ENCODE measurements at regions not wholly inside any gene's neighbourhood (a gene's known extent, or its start where the extent isn't known, plus 50 kb on each side); places are given as distances from the start of the nearest gene placed in this dataset.
"Not testable (repeated sequence)": the region's sequence is repeated elsewhere in the genome, so short reads cannot be mapped to it uniquely, and the experiment has no call there.

DNA sequence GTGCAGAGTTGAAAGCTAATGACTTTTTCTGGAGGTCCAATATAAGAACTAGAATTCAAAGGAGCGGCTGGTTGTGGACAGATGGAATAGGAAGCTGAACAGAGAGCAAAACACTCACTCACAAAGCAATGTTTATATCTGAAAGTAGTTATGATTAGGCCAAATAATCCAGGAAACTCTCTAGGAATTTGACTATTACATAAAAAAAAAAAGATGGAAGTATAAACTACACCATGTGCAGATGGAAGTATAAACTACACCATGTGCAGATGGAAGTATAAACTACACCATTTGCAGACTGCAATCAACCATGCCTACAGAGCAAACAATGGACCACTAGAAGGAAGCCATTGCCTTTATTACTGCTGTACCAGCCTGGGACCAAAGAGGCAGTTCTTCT, 771.1 kb downstream of the BRINP3 start:
- no peak for DNase-seq
- H3K4me2 ChIP-seq (ENCODE audit: unreplicated experiment), result no peak overlapping the region
- no peaks in the 10 kb centered on the region for H3K9me2 ChIP-seq (ENCODE audit: insufficient read depth)
- H2AFZ ChIP-seq, result no peak overlapping the region
- H3K36me3 ChIP-seq (ENCODE audit: low read depth), result no peaks in the 10 kb centered on the region
- H3K9me3 ChIP-seq (ENCODE audit: low read depth), result peaks cover 3% of the 10 kb centered on the region
- no peak overlapping the region for H3K27ac ChIP-seq
- H3K4me3 ChIP-seq, result no peak overlapping the region
- no peak overlapping the region for H3K9ac ChIP-seq
- in situ Hi-C loops (cut with MboI), result no loop called here
- no peaks in the 10 kb centered on the region for H3F3A ChIP-seq (ENCODE audit: insufficient read depth)
- no peaks in the 10 kb centered on the region for H3K27me3 ChIP-seq (replicated peaks; ENCODE audit: insufficient read depth)
- no peaks in the 10 kb centered on the region for H4K20me1 ChIP-seq (ENCODE audit: insufficient read depth)
- TF ChIP-seq EZH2phosphoT487 (IDR thresholded peaks at IDR 0.05; ENCODE audit: insufficient read depth, low read depth) (no peak), EZH2 (IDR thresholded peaks at IDR 0.05; ENCODE audit: insufficient read depth, poor library complexity, severe bottlenecking) (no peak)
- 27 to 30% methylated on average over 1 of the region's 1 CpG for WGBS, 2 experiments (ENCODE audit: low coverage in 1 of 2, low lambda C conversion rate in 2 of 2, missing lambda C conversion rate in 2 of 2)
- no peaks in the 10 kb centered on the region for H3K79me2 ChIP-seq (ENCODE audit: insufficient read depth)
- no peaks in the 10 kb centered on the region for H3K4me1 ChIP-seq (ENCODE audit: insufficient read depth)

DNA sequence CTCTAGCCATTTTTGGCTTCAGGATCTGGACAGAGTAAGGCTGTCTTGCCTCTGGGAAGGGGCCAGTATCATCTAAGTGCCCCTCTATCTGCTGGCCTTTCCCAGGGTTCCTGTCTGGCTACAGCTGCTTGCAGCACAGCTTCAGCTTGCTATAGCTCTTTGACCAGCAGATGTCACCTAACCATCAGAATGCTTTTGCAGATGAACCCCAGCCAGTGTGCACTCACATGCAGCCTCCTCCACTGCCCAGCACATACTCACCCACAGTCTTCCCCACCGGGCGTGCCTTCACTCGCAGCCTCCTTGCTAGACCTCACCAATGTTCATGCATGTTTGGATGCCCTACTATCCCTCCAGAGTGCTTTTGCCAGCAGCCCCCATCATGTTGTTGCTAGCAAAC, 769.0 kb downstream of the BRINP3 start:
- H3K27ac ChIP-seq, result no peak overlapping the region
- H3K9ac ChIP-seq, result no peak overlapping the region
- H2AFZ ChIP-seq, result no peak overlapping the region
- no peak for TF ChIP-seq EZH2 (IDR thresholded peaks at IDR 0.05; ENCODE audit: insufficient read depth, poor library complexity, severe bottlenecking)
- TF ChIP-seq EZH2phosphoT487 (IDR thresholded peaks at IDR 0.05; ENCODE audit: insufficient read depth, low read depth), result no peak
- no peaks in the 10 kb centered on the region for H3K79me2 ChIP-seq (ENCODE audit: insufficient read depth)
- H3K27me3 ChIP-seq (replicated peaks; ENCODE audit: insufficient read depth), result no peaks in the 10 kb centered on the region
- in situ Hi-C loops (cut with MboI), result no loop called here
- H3K4me3 ChIP-seq, result no peak overlapping the region
- no peaks in the 10 kb centered on the region for H3K9me2 ChIP-seq (ENCODE audit: insufficient read depth)
- H4K20me1 ChIP-seq (ENCODE audit: insufficient read depth), result no peaks in the 10 kb centered on the region
- DNase-seq, result no peak
- H3K9me3 ChIP-seq (ENCODE audit: low read depth), result peaks cover 3% of the 10 kb centered on the region
- WGBS, 2 experiments (ENCODE audit: low coverage in 1 of 2, low lambda C conversion rate in 2 of 2, missing lambda C conversion rate in 2 of 2), result 64 to 71% methylated on average over 3 of the region's 3 CpGs
- H3K4me1 ChIP-seq (ENCODE audit: insufficient read depth), result no peaks in the 10 kb centered on the region
- no peak overlapping the region for H3K4me2 ChIP-seq (ENCODE audit: unreplicated experiment)
- no peaks in the 10 kb centered on the region for H3F3A ChIP-seq (ENCODE audit: insufficient read depth)
- H3K36me3 ChIP-seq (ENCODE audit: low read depth), result no peaks in the 10 kb centered on the region

DNA sequence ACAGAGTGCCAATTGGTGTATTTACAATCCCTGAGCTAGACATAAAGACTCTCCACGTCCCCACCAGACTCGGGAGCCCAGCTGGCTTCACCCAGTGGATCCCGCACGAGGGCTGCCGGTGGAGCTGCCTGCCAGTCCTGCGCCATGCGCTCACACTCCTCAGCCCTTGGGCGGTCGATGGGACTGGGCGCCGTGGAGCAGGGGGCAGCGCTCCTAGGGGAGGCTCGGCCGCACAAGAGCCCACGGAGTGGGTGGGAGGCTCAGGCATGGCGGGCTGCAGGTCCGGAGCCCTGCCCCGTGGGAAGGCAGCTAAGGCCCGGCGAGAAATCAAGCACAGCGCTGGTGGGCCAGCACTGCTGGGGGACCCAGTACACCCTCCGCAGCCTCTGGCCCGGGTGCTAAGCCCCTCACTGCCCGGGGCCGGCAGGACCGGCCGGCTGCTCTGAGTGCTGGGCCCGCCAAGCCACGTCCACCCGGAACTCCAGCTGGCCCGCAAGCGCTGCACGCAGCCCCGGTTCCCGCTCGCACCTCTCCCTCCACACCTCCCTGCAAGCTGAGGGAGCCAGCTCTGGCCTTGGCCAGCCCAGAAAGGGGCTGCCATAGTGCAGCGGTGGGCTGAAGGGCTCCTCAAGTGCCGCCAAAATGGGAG, 759.4 kb downstream of the BRINP3 start:
- H3K27me3 ChIP-seq (replicated peaks; ENCODE audit: insufficient read depth); H3K9ac ChIP-seq; in situ Hi-C loops (cut with MboI); H3K79me2 ChIP-seq (ENCODE audit: insufficient read depth); H2AFZ ChIP-seq; H3F3A ChIP-seq (ENCODE audit: insufficient read depth); H3K4me3 ChIP-seq; H4K20me1 ChIP-seq (ENCODE audit: insufficient read depth); H3K4me2 ChIP-seq (ENCODE audit: unreplicated experiment); H3K9me3 ChIP-seq (ENCODE audit: low read depth); H3K27ac ChIP-seq; H3K36me3 ChIP-seq (ENCODE audit: low read depth); H3K4me1 ChIP-seq (ENCODE audit: insufficient read depth); DNase-seq; H3K9me2 ChIP-seq (ENCODE audit: insufficient read depth): not testable (repeated sequence)
- 65 to 72% methylated on average over 31 to 33 of the region's 38 CpGs for WGBS, 2 experiments (ENCODE audit: low coverage in 1 of 2, low lambda C conversion rate in 2 of 2, missing lambda C conversion rate in 2 of 2)

DNA sequence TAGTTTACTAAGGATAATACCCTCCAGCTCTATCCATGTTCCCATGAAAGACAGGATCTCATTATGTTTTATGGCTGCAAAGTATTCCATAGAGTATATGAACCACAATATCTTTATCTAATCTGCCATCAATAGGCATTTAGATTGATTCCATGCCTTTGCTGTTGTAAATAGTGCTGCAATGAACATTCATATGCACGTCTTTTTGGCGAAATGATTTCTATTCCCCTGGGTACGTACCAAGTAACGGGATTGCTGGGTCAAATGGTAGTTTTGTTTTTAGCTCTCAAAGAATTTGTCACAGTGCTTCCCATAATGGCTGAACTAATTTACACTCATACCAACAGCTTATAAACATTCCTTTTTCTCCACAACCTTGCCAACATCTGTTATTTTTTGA, 750.9 kb downstream of the BRINP3 start:
- Histone ChIP-seq H3K9me3 (ENCODE audit: low read depth) (no peaks in the 10 kb centered on the region), H4K20me1 (ENCODE audit: insufficient read depth) (no peaks in the 10 kb centered on the region), H3K27me3 (replicated peaks; ENCODE audit: insufficient read depth) (no peaks in the 10 kb centered on the region), H3K4me3 (no peak overlapping the region), H3K4me2 (ENCODE audit: unreplicated experiment) (no peak overlapping the region), H3F3A (ENCODE audit: insufficient read depth) (no peaks in the 10 kb centered on the region), H3K36me3 (ENCODE audit: low read depth) (no peaks in the 10 kb centered on the region), H3K9me2 (ENCODE audit: insufficient read depth) (no peaks in the 10 kb centered on the region), H3K79me2 (ENCODE audit: insufficient read depth) (no peaks in the 10 kb centered on the region), H3K27ac (no peak overlapping the region), H2AFZ (no peak overlapping the region), H3K9ac (no peak overlapping the region), H3K4me1 (ENCODE audit: insufficient read depth) (no peaks in the 10 kb centered on the region)
- WGBS, 2 experiments (ENCODE audit: low coverage in 1 of 2, low lambda C conversion rate in 2 of 2, missing lambda C conversion rate in 2 of 2), result 2 to 3% methylated on average over 4 of the region's 4 CpGs
- DNase-seq, result no peak
- in situ Hi-C loops (cut with MboI), result no loop called here
- TF ChIP-seq EZH2phosphoT487 (IDR thresholded peaks at IDR 0.05; ENCODE audit: insufficient read depth, low read depth) (no peak), EZH2 (IDR thresholded peaks at IDR 0.05; ENCODE audit: insufficient read depth, poor library complexity, severe bottlenecking) (no peak)

DNA sequence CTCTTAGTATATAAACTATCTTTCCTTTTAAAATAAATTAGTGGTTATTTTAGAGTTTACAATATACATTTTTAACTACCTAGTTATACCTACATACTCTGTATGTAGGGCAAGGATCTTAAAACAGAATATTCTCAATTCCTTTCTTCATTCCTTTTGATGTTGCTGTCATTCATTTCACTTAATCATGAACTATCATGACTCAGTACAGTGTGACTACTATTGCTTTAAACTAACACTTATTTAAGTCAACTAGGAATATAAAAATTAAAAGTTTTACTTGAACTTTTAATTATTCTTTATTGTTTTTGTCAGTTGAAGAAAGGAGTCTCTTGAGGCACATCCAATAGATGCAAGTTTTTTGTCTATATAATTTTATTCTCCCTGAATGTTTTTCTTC, 726.4 kb downstream of the BRINP3 start:
- H3K4me1 ChIP-seq (ENCODE audit: insufficient read depth), result no peaks in the 10 kb centered on the region
- no peaks in the 10 kb centered on the region for H3K79me2 ChIP-seq (ENCODE audit: insufficient read depth)
- in situ Hi-C loops (cut with MboI), result no loop called here
- H3F3A ChIP-seq (ENCODE audit: insufficient read depth), result no peaks in the 10 kb centered on the region
- H4K20me1 ChIP-seq (ENCODE audit: insufficient read depth), result no peaks in the 10 kb centered on the region
- H3K27me3 ChIP-seq (replicated peaks; ENCODE audit: insufficient read depth), result no peaks in the 10 kb centered on the region
- no peak overlapping the region for H2AFZ ChIP-seq
- no peaks in the 10 kb centered on the region for H3K9me2 ChIP-seq (ENCODE audit: insufficient read depth)
- H3K36me3 ChIP-seq (ENCODE audit: low read depth), result no peaks in the 10 kb centered on the region
- H3K4me3 ChIP-seq, result no peak overlapping the region
- peaks cover 7% of the 10 kb centered on the region for H3K9me3 ChIP-seq (ENCODE audit: low read depth)
- no peak overlapping the region for H3K9ac ChIP-seq
- TF ChIP-seq EZH2 (IDR thresholded peaks at IDR 0.05; ENCODE audit: insufficient read depth, poor library complexity, severe bottlenecking), result no peak
- TF ChIP-seq EZH2phosphoT487 (IDR thresholded peaks at IDR 0.05; ENCODE audit: insufficient read depth, low read depth), result no peak
- no peak overlapping the region for H3K4me2 ChIP-seq (ENCODE audit: unreplicated experiment)
- no peak for DNase-seq
- H3K27ac ChIP-seq, result no peak overlapping the region
